Glutamatergic neuron (in vitro differentiated cells): ENCODE measurements at regions not wholly inside any gene's neighbourhood (a gene's known extent, or its start where the extent isn't known, plus 50 kb on each side); places are given as distances from the start of the nearest gene placed in this dataset.

Source experiments
- DNase-seq: peaks from one replicate; pipeline ENCODE4 v3.0.0; 2022
- H3K27ac Mint-ChIP-seq: one replicate; pipeline ENCODE4 v1.8.0; 2020; ENCODE audit warnings: mild to moderate bottlenecking, mixed read lengths, inconsistent platforms; ENCODE audit not compliant: unreplicated experiment
- H3K27me3 Mint-ChIP-seq: one replicate; pipeline ENCODE4 v1.8.0; 2020; ENCODE audit warnings: mild to moderate bottlenecking, moderate library complexity, mixed read lengths, inconsistent platforms; ENCODE audit not compliant: unreplicated experiment
- H3K36me3 Mint-ChIP-seq: one replicate; pipeline ENCODE4 v1.8.0; 2020; ENCODE audit warnings: mild to moderate bottlenecking, mixed read lengths, inconsistent platforms; ENCODE audit not compliant: unreplicated experiment
- H3K4me1 Mint-ChIP-seq: one replicate; pipeline ENCODE4 v1.8.0; 2020; ENCODE audit warnings: mild to moderate bottlenecking, low read depth, mixed read lengths, inconsistent platforms; ENCODE audit not compliant: unreplicated experiment
- H3K4me3 Mint-ChIP-seq: one replicate; pipeline ENCODE4 v1.8.0; 2020; ENCODE audit warnings: mild to moderate bottlenecking, mixed read lengths, inconsistent platforms; ENCODE audit not compliant: unreplicated experiment
- H3K9me3 Mint-ChIP-seq: one replicate; pipeline ENCODE4 v1.8.0; 2020; ENCODE audit warnings: mild to moderate bottlenecking, moderate library complexity, mixed read lengths, inconsistent platforms; ENCODE audit not compliant: unreplicated experiment
- TF ChIP-seq, protein P1 (sequence below): fragments of 200-600 bp; sonication (generic); IDR thresholded peaks from one replicate; pipeline ENCODE4 v1.5.0; 2021; ENCODE audit not compliant: partially characterized antibody, unreplicated experiment

DNA sequence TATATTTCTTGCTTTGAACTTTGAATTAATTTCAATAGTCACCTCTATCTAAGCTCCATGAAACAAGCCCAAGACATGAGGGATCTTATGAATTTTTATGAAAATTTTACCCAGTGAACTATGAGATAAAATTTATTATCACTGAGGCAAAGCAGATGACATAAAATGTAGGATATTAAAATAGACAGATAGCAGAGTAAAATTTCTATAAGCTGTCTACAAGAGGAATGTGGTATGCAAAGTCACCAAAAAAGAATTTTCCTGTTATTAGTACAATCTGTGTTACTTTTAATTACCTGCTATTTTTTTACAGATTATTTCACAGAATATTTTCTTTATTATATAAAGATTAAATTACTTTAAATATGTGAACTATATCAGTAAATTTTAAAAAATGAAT, 2312.6 kb downstream of the PCDH9 start:
- no peaks in the 10 kb centered on the region for H3K4me1 Mint-ChIP-seq
- no peaks in the 10 kb centered on the region for H3K36me3 Mint-ChIP-seq
- H3K27me3 Mint-ChIP-seq = peaks cover 2% of the 10 kb centered on the region
- no peak overlapping the region for H3K27ac Mint-ChIP-seq
- DNase-seq = no peak
- TF ChIP-seq, protein P1, sequence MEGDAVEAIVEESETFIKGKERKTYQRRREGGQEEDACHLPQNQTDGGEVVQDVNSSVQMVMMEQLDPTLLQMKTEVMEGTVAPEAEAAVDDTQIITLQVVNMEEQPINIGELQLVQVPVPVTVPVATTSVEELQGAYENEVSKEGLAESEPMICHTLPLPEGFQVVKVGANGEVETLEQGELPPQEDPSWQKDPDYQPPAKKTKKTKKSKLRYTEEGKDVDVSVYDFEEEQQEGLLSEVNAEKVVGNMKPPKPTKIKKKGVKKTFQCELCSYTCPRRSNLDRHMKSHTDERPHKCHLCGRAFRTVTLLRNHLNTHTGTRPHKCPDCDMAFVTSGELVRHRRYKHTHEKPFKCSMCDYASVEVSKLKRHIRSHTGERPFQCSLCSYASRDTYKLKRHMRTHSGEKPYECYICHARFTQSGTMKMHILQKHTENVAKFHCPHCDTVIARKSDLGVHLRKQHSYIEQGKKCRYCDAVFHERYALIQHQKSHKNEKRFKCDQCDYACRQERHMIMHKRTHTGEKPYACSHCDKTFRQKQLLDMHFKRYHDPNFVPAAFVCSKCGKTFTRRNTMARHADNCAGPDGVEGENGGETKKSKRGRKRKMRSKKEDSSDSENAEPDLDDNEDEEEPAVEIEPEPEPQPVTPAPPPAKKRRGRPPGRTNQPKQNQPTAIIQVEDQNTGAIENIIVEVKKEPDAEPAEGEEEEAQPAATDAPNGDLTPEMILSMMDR = no peak
- H3K9me3 Mint-ChIP-seq = peaks cover 6% of the 10 kb centered on the region
- H3K4me3 Mint-ChIP-seq = no peak overlapping the region

- Mint-ChIP-seq H3K4me1 (peaks cover 6% of the 10 kb centered on the region), H3K4me3 (no peak overlapping the region), H3K27ac (no peak overlapping the region), H3K36me3 (no peaks in the 10 kb centered on the region), H3K9me3 (peaks cover 7% of the 10 kb centered on the region), H3K27me3 (peaks cover 2% of the 10 kb centered on the region)
- TF ChIP-seq, protein P1 = no peak
- DNase-seq = no peak
Observed at GRCh38 chr13:64912141-64912540, 2318.0 kb downstream of the PCDH9 start.

GRCh38 chr13:64910096-64910495, 2320.0 kb downstream of the PCDH9 start:
- peaks cover 6% of the 10 kb centered on the region for H3K4me1 Mint-ChIP-seq
- no peaks in the 10 kb centered on the region for H3K36me3 Mint-ChIP-seq
- H3K27me3 Mint-ChIP-seq = peaks cover 2% of the 10 kb centered on the region
- H3K27ac Mint-ChIP-seq = no peak overlapping the region
- peaks cover 7% of the 10 kb centered on the region for H3K9me3 Mint-ChIP-seq
- H3K4me3 Mint-ChIP-seq = no peak overlapping the region
- TF ChIP-seq, protein P1 = no peak
- no peak for DNase-seq

DNA sequence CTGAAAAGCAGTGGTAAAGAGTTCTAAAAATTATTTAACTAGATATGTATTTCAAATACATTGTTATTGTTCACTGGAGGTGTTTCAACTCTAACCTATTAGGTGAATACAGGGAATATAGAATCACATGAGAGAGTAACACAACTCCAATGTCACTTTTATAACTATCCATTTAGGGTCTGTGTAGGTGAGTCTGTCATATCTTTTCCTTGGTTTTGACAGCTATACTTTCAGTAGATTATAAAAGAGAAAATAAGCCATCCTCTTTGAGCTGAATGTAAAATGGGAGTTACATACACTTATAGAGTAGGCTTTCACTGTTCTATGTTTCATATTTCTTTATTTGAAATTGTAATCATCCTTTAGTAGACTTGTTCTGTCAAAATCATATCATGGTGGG, 2321.0 kb downstream of the PCDH9 start:
- Mint-ChIP-seq H3K9me3 (peaks cover 7% of the 10 kb centered on the region), H3K27ac (no peak overlapping the region), H3K36me3 (no peaks in the 10 kb centered on the region), H3K27me3 (peaks cover 2% of the 10 kb centered on the region), H3K4me3 (no peak overlapping the region), H3K4me1 (peaks cover 6% of the 10 kb centered on the region)
- TF ChIP-seq, protein P1 = no peak
- no peak for DNase-seq

GRCh38 chr13:64900039-64900438, 2330.1 kb downstream of the PCDH9 start:
- no peaks in the 10 kb centered on the region for H3K4me1 Mint-ChIP-seq
- TF ChIP-seq, protein P1 = no peak
- no peak for DNase-seq
- H3K27me3 Mint-ChIP-seq = no peaks in the 10 kb centered on the region
- no peak overlapping the region for H3K27ac Mint-ChIP-seq
- H3K36me3 Mint-ChIP-seq = no peaks in the 10 kb centered on the region
- H3K9me3 Mint-ChIP-seq = no peaks in the 10 kb centered on the region
- H3K4me3 Mint-ChIP-seq = no peak overlapping the region
